ENCODE measurements at regions not wholly inside any gene's neighbourhood (a gene's known extent, or its start where the extent isn't known, plus 50 kb on each side); places are given as distances from the start of the nearest gene placed in this dataset.

DNA sequence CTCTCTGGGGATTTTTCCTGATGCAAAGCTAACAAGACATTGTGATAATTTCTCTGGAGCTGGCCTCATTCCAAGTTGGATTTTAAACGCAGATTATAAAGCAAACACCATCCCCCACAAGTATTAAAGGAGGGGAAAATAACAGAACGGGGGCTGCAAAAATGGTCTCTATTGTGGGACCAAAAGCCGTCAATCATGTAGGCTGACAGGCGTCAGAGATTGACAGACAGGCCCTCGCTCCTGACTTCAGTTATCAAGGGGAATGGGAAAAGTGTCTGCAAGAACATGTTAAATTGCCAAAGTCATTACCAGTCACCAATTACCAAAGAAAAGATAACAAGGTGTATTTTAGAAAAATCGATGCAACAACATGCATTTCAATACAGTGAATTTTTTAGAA lies 307.4 kb upstream of the POU3F1 start:
- no peaks in the 10 kb centered on the region for H3K27me3 ChIP-seq
- DNase-seq (ENCODE audit: low read depth in 1 of 2, low spot score in 1 of 2), result no peak
- TF ChIP-seq, protein P1, sequence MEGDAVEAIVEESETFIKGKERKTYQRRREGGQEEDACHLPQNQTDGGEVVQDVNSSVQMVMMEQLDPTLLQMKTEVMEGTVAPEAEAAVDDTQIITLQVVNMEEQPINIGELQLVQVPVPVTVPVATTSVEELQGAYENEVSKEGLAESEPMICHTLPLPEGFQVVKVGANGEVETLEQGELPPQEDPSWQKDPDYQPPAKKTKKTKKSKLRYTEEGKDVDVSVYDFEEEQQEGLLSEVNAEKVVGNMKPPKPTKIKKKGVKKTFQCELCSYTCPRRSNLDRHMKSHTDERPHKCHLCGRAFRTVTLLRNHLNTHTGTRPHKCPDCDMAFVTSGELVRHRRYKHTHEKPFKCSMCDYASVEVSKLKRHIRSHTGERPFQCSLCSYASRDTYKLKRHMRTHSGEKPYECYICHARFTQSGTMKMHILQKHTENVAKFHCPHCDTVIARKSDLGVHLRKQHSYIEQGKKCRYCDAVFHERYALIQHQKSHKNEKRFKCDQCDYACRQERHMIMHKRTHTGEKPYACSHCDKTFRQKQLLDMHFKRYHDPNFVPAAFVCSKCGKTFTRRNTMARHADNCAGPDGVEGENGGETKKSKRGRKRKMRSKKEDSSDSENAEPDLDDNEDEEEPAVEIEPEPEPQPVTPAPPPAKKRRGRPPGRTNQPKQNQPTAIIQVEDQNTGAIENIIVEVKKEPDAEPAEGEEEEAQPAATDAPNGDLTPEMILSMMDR (IDR thresholded peaks at IDR 0.05; ENCODE audit: low read depth, low read length), result no peak
- no peak overlapping the region for H3K4me3 ChIP-seq
- no peak overlapping the region for H3K27ac ChIP-seq
- H3K4me1 ChIP-seq (ENCODE audit: low read depth), result no peaks in the 10 kb centered on the region
- H3K36me3 ChIP-seq, result no peaks in the 10 kb centered on the region
- no peaks in the 10 kb centered on the region for H3K9me3 ChIP-seq (ENCODE audit: low read depth)

DNA sequence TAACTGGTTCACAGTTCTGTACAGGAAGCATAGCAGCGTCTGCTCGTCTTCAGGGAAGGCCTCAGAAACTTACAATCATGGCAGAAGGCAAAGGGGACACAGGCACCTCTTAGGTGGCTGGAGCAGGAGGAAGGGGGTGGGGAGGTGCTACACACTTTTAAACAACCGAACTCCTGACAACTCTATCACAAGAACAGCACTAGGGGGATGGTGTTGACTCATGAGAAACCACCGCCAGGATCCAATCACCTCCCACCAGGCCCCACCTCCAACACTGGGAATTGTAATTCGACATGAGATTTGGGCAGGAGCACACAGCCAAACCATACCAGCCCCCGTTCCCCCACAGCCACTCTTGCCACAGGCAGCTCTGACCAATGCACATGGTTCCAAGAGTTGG lies 306.3 kb upstream of the POU3F1 start:
- Histone ChIP-seq H3K4me1 (ENCODE audit: low read depth) (no peaks in the 10 kb centered on the region), H3K36me3 (no peaks in the 10 kb centered on the region), H3K4me3 (no peak overlapping the region), H3K27ac (no peak overlapping the region), H3K9me3 (ENCODE audit: low read depth) (no peaks in the 10 kb centered on the region), H3K27me3 (no peaks in the 10 kb centered on the region)
- DNase-seq (ENCODE audit: low read depth in 1 of 2, low spot score in 1 of 2), result no peak
- TF ChIP-seq, protein P1 (IDR thresholded peaks at IDR 0.05; ENCODE audit: low read depth, low read length), result no peak

DNA sequence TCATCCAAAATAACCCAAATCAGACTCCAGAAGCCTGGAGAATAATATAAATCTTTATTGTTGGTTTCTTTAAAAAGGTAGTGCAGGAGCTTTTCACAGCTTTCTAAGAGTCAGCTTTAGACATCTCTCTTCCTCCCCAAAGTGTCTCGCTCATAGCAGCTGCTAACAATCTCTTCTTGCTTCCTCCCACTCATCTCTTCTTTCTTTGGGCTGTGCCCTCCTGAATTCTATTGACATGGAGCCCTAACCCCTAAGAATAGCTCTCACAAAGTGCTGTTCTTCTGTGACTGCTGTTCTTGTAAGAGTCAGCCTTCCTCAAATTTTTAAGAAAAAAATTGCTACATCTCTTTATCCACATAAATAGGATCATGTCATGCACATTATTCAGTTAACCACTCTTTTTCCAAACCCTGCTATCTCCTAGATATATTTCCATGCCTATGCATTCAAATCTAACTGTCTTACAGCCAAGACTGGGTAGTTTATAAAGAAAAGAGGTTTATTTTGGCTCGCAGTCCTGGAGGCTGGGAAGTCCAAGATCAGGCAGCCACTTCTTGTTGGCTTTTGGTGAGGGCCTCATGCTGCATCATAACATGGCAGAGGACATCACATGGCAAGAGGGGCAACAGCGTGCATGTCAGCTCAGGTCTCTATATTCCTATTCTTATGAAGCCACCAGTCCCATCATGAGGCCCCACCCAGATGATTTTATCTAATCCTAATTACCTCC lies 301.0 kb upstream of the POU3F1 start:
- Histone ChIP-seq H3K27ac (no peak overlapping the region), H3K4me1 (ENCODE audit: low read depth) (no peaks in the 10 kb centered on the region), H3K9me3 (ENCODE audit: low read depth) (no peaks in the 10 kb centered on the region), H3K27me3 (no peaks in the 10 kb centered on the region), H3K4me3 (no peak overlapping the region), H3K36me3 (no peaks in the 10 kb centered on the region)
- DNase-seq (ENCODE audit: low read depth in 1 of 2, low spot score in 1 of 2), result no peak
- TF ChIP-seq, protein P1 (IDR thresholded peaks at IDR 0.05; ENCODE audit: low read depth, low read length), result no peak

DNA sequence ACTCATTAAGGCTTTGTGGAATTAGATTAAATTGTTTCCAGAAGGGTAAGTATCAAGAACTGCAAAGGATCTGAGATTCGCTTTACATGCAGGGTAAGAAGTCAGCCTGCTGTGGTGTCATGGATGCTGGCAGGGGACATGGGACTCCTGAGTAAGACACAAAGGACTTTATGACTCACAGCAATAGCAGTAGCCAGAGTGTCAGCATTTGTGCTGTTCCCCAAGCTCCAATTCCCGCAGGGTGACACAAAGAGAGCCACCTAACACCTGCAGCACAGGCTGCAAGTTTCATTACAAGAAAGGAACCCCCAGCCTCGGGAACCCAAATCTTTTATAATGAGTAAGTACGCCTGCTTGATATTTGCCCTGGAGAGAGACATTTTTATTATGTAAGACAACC lies 298.1 kb upstream of the POU3F1 start:
- no peaks in the 10 kb centered on the region for H3K27me3 ChIP-seq
- no peak overlapping the region for H3K4me3 ChIP-seq
- H3K36me3 ChIP-seq, result no peaks in the 10 kb centered on the region
- TF ChIP-seq, protein P1 (IDR thresholded peaks at IDR 0.05; ENCODE audit: low read depth, low read length), result no peak
- no peaks in the 10 kb centered on the region for H3K9me3 ChIP-seq (ENCODE audit: low read depth)
- H3K27ac ChIP-seq, result no peak overlapping the region
- H3K4me1 ChIP-seq (ENCODE audit: low read depth), result no peaks in the 10 kb centered on the region
- no peak for DNase-seq (ENCODE audit: low read depth in 1 of 2, low spot score in 1 of 2)

DNA sequence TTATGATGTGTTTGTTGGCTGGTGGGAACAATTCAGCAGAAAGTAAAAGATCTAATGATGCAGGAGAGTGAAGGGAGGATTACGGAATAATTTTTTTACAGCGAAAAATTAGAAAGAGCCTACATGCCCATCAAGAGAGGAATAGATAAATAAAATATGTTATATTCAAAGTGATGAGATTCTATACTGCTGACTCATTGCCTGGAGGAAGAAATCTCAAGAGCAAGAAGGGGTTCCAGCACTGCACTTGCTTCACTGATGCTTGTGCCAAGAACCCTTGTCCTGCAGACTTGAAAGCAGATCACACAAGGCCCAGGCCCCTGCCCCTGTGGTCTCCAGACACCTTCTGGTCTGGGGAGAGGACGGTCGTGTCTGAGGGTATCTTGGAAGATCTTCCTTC lies 295.1 kb upstream of the POU3F1 start:
- Histone ChIP-seq H3K9me3 (ENCODE audit: low read depth) (no peaks in the 10 kb centered on the region), H3K27me3 (no peaks in the 10 kb centered on the region), H3K4me1 (ENCODE audit: low read depth) (no peaks in the 10 kb centered on the region), H3K4me3 (no peak overlapping the region), H3K36me3 (no peaks in the 10 kb centered on the region), H3K27ac (no peak overlapping the region)
- DNase-seq (ENCODE audit: low read depth in 1 of 2, low spot score in 1 of 2), result no peak
- TF ChIP-seq, protein P1 (IDR thresholded peaks at IDR 0.05; ENCODE audit: low read depth, low read length), result no peak

Data from cardiac muscle cell (in vitro differentiated cells and primary cell).